AG04450 (cell line): ENCODE measurements at regions not wholly inside any gene's neighbourhood (a gene's known extent, or its start where the extent isn't known, plus 50 kb on each side); places are given as distances from the start of the nearest gene placed in this dataset.
"Not testable (repeated sequence)": the region's sequence is repeated elsewhere in the genome, so short reads cannot be mapped to it uniquely, and the experiment has no call there.

Experiments
- CTCF ChIA-PET: fragments of 300-600, 350-600 bp; formaldehyde crosslinking; extraction: SDS; loops from one replicate; lab custom pipeline; 2022; ENCODE audit warnings: antibody characterized with exemption, inconsistent platforms; lab: Charles Lee
- POLR2A ChIA-PET: fragments of 350-600 bp; formaldehyde crosslinking; extraction: SDS; loops from one replicate; lab custom pipeline; 2021; ENCODE audit warnings: antibody characterized with exemption, inconsistent platforms; lab: Yijun Ruan, JAX
- DNase-seq: peaks from one replicate; pipeline ENCODE4 v3.0.0-alpha.2; 2011; ENCODE audit warnings: low read depth, low spot score
- H3K27ac ChIP-seq: one replicate; pipeline ENCODE4 v1.5.1; 2012; ENCODE audit warnings: low read depth, low read length, control low read depth
- H3K27me3 ChIP-seq: one replicate; pipeline ENCODE4 v1.6.0; 2012; ENCODE audit warnings: low read length; ENCODE audit not compliant: control insufficient read depth, insufficient read depth
- H3K4me3 ChIP-seq: 2 replicates; pipeline ENCODE4 v1.5.1; 2011; ENCODE audit warnings: mild to moderate bottlenecking, low read depth, low read length, control low read depth
- H3K9me3 ChIP-seq: 2 replicates; pipeline ENCODE4 v1.5.1; 2012; ENCODE audit warnings: low read length; ENCODE audit not compliant: control insufficient read depth, insufficient read depth
- CTCF ChIP-seq: IDR thresholded peaks from 2 replicates; pipeline ENCODE4 v1.5.1; 2011; ENCODE audit warnings: low read depth, low read length, control low read depth, inconsistent platforms

GRCh38 chr20:30922129-30922528 lies 335.3 kb upstream of the DEFB115 start:
- no peak for DNase-seq
- ChIA-PET POLR2A (no interaction called here), CTCF (no interaction called here)
- no peak for TF ChIP-seq CTCF
- H3K27me3 ChIP-seq = no peaks in the 10 kb centered on the region
- H3K4me3 ChIP-seq = no peak overlapping the region
- H3K27ac ChIP-seq = no peak overlapping the region
- H3K9me3 ChIP-seq = peaks cover 27% of the 10 kb centered on the region

- CTCF ChIA-PET = no interaction called here
Measured at GRCh38 chr20:30937790-30938189, 319.7 kb upstream of the DEFB115 start.

DNA sequence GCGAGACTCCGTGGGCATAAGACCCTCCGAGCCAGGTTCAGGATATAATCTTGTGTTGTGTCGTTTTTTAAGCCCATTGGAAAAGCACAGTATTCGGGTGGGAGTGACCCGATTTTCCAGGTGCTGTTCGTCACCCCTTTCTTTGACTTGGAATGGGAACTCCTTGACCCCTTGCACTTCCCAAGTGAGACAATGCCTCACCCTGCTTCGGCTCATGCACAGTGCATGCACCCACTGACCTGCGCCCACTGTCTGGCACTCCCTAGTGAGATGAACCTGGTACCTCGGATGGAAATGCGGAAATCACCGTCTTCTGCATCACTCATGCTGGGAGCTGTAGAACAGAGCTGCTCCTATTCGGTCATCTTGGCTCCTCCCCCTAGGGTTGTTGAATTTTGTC lies 307.7 kb upstream of the DEFB115 start:
- ChIA-PET POLR2A (no interaction called here), CTCF (no interaction called here)
- DNase-seq = no peak
- Histone ChIP-seq H3K27ac (no peak overlapping the region), H3K4me3 (no peak overlapping the region), H3K9me3 (no peaks in the 10 kb centered on the region), H3K27me3 (no peaks in the 10 kb centered on the region)
- TF ChIP-seq CTCF = no peak

More at GRCh38 chr20:30937790-30938189, 319.7 kb upstream of the DEFB115 start:
- Histone ChIP-seq H3K9me3 (no peaks in the 10 kb centered on the region; the same call in 1 of the 2 replicates), H3K27ac (no peak overlapping the region), H3K27me3 (no peaks in the 10 kb centered on the region), H3K4me3 (no peak overlapping the region)
- no peak for TF ChIP-seq CTCF
- no peak for DNase-seq
- POLR2A ChIA-PET = no interaction called here

- H3K27me3 ChIP-seq, CTCF ChIA-PET, POLR2A ChIA-PET, H3K4me3 ChIP-seq, DNase-seq, H3K9me3 ChIP-seq, H3K27ac ChIP-seq: not testable (repeated sequence)
Measured at GRCh38 chr20:30951088-30951487, 306.4 kb upstream of the DEFB115 start.

- DNase-seq, H3K4me3 ChIP-seq, H3K27ac ChIP-seq, CTCF ChIA-PET, H3K9me3 ChIP-seq, H3K27me3 ChIP-seq, POLR2A ChIA-PET: not testable (repeated sequence)
Measured at GRCh38 chr20:30956649-30957048, 300.8 kb upstream of the DEFB115 start.

- H3K9me3 ChIP-seq, H3K27me3 ChIP-seq, H3K27ac ChIP-seq, DNase-seq, H3K4me3 ChIP-seq, POLR2A ChIA-PET, CTCF ChIA-PET: not testable (repeated sequence)
Measured at GRCh38 chr20:30959208-30959607, 298.3 kb upstream of the DEFB115 start.

- TF ChIP-seq CTCF = no peak
- POLR2A ChIA-PET = no interaction called here
- Histone ChIP-seq H3K9me3 (no peaks in the 10 kb centered on the region), H3K27ac (no peak overlapping the region), H3K4me3 (no peak overlapping the region), H3K27me3 (no peaks in the 10 kb centered on the region)
- CTCF ChIA-PET = no interaction called here
- no peak for DNase-seq
Measured at GRCh38 chr20:30963591-30963990, 293.9 kb upstream of the DEFB115 start.

- H3K27ac ChIP-seq, DNase-seq, CTCF ChIA-PET, H3K9me3 ChIP-seq, H3K4me3 ChIP-seq, POLR2A ChIA-PET, H3K27me3 ChIP-seq: not testable (repeated sequence)
Measured at GRCh38 chr20:30975859-30976258, 281.6 kb upstream of the DEFB115 start.
